Erythroblast (primary cell): ENCODE measurements at regions not wholly inside any gene's neighbourhood (a gene's known extent, or its start where the extent isn't known, plus 50 kb on each side); places are given as distances from the start of the nearest gene placed in this dataset.

Experiments used
- GATA1 ChIP-seq: IDR thresholded peaks from 2 replicates; pipeline ENCODE4 v1.6.1; 2011; ENCODE audit warnings: low read depth, mild to moderate bottlenecking, control low read depth, low read length, moderate library complexity
- POLR2A ChIP-seq: IDR thresholded peaks from 2 replicates; pipeline ENCODE4 v1.6.1; 2011; ENCODE audit warnings: mild to moderate bottlenecking, low read length

- TF ChIP-seq POLR2A (no peak), GATA1 (no peak)
These were observed 54.2 kb upstream of the CDCA7L start for GRCh38 chr7:21999896-22000295.
